ENCODE measurements at regions not wholly inside any gene's neighbourhood (a gene's known extent, or its start where the extent isn't known, plus 50 kb on each side); places are given as distances from the start of the nearest gene placed in this dataset.

DNA sequence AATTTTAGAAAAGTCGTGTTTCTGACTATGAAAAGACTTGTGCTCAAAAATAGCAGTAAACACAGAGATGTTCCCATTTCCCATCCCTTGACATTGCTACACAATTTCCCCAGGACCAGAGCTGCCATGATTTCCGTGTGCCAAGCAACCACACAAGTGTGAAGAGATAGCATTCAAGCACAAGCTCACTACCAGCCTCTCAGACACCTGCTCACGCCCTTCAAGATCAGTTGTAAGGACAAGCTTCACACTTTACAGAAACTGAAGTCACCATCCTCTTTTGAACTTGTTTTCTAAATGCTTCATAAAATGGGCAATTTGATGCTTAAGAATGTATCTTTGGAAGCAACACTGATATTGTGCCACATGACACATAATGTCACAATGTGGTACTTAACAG lies 333.1 kb downstream of the CAAP1 start:
- Mint-ChIP-seq H3K9me3 (peaks cover 30% of the 10 kb centered on the region), H3K36me3 (no peaks in the 10 kb centered on the region), H3K4me3 (no peak overlapping the region), H3K27me3 (ENCODE audit: low read depth) (no peaks in the 10 kb centered on the region), H3K27ac (no peak overlapping the region), H3K4me1 (no peaks in the 10 kb centered on the region)
- DNase-seq (ENCODE audit: low spot score) (no peak), ATAC-seq (no peak)
- ChIA-PET POLR2A (no interaction called here), CTCF (no interaction called here)
- TF ChIP-seq, protein P1, sequence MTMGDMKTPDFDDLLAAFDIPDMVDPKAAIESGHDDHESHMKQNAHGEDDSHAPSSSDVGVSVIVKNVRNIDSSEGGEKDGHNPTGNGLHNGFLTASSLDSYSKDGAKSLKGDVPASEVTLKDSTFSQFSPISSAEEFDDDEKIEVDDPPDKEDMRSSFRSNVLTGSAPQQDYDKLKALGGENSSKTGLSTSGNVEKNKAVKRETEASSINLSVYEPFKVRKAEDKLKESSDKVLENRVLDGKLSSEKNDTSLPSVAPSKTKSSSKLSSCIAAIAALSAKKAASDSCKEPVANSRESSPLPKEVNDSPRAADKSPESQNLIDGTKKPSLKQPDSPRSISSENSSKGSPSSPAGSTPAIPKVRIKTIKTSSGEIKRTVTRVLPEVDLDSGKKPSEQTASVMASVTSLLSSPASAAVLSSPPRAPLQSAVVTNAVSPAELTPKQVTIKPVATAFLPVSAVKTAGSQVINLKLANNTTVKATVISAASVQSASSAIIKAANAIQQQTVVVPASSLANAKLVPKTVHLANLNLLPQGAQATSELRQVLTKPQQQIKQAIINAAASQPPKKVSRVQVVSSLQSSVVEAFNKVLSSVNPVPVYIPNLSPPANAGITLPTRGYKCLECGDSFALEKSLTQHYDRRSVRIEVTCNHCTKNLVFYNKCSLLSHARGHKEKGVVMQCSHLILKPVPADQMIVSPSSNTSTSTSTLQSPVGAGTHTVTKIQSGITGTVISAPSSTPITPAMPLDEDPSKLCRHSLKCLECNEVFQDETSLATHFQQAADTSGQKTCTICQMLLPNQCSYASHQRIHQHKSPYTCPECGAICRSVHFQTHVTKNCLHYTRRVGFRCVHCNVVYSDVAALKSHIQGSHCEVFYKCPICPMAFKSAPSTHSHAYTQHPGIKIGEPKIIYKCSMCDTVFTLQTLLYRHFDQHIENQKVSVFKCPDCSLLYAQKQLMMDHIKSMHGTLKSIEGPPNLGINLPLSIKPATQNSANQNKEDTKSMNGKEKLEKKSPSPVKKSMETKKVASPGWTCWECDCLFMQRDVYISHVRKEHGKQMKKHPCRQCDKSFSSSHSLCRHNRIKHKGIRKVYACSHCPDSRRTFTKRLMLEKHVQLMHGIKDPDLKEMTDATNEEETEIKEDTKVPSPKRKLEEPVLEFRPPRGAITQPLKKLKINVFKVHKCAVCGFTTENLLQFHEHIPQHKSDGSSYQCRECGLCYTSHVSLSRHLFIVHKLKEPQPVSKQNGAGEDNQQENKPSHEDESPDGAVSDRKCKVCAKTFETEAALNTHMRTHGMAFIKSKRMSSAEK (CRISPR knock-in tag; IDR thresholded peaks at IDR 0.05; ENCODE audit: borderline replicate concordance): no peak
- no peak for TF ChIP-seq NR2C2 (CRISPR knock-in tag; IDR thresholded peaks at IDR 0.05)
- no peak for TF ChIP-seq ELF4 (CRISPR knock-in tag; IDR thresholded peaks at IDR 0.05; ENCODE audit: low read depth)
- TF ChIP-seq, protein P2, sequence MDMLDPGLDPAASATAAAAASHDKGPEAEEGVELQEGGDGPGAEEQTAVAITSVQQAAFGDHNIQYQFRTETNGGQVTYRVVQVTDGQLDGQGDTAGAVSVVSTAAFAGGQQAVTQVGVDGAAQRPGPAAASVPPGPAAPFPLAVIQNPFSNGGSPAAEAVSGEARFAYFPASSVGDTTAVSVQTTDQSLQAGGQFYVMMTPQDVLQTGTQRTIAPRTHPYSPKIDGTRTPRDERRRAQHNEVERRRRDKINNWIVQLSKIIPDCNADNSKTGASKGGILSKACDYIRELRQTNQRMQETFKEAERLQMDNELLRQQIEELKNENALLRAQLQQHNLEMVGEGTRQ (CRISPR knock-in tag; IDR thresholded peaks at IDR 0.05): no peak
- TF ChIP-seq, protein P3, sequence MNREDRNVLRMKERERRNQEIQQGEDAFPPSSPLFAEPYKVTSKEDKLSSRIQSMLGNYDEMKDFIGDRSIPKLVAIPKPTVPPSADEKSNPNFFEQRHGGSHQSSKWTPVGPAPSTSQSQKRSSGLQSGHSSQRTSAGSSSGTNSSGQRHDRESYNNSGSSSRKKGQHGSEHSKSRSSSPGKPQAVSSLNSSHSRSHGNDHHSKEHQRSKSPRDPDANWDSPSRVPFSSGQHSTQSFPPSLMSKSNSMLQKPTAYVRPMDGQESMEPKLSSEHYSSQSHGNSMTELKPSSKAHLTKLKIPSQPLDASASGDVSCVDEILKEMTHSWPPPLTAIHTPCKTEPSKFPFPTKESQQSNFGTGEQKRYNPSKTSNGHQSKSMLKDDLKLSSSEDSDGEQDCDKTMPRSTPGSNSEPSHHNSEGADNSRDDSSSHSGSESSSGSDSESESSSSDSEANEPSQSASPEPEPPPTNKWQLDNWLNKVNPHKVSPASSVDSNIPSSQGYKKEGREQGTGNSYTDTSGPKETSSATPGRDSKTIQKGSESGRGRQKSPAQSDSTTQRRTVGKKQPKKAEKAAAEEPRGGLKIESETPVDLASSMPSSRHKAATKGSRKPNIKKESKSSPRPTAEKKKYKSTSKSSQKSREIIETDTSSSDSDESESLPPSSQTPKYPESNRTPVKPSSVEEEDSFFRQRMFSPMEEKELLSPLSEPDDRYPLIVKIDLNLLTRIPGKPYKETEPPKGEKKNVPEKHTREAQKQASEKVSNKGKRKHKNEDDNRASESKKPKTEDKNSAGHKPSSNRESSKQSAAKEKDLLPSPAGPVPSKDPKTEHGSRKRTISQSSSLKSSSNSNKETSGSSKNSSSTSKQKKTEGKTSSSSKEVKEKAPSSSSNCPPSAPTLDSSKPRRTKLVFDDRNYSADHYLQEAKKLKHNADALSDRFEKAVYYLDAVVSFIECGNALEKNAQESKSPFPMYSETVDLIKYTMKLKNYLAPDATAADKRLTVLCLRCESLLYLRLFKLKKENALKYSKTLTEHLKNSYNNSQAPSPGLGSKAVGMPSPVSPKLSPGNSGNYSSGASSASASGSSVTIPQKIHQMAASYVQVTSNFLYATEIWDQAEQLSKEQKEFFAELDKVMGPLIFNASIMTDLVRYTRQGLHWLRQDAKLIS (CRISPR knock-in tag; IDR thresholded peaks at IDR 0.05; ENCODE audit: borderline replicate concordance): no peak
- no peak for TF ChIP-seq ATF1 (CRISPR knock-in tag; IDR thresholded peaks at IDR 0.05)
- TF ChIP-seq, protein P4, sequence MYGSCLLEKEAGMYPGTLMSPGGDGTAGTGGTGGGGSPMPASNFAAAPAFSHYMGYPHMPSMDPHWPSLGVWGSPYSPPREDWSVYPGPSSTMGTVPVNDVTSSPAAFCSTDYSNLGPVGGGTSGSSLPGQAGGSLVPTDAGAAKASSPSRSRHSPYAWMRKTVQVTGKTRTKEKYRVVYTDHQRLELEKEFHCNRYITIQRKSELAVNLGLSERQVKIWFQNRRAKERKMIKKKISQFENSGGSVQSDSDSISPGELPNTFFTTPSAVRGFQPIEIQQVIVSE (CRISPR knock-in tag; IDR thresholded peaks at IDR 0.05; ENCODE audit: borderline replicate concordance): no peak
- TF ChIP-seq ZNF263 (CRISPR knock-in tag; IDR thresholded peaks at IDR 0.05; ENCODE audit: low read depth): no peak
- no peak for TF ChIP-seq TCF7 (CRISPR knock-in tag; IDR thresholded peaks at IDR 0.05; ENCODE audit: low read depth)
- TF ChIP-seq TEAD4 (CRISPR knock-in tag; IDR thresholded peaks at IDR 0.05): no peak
- TF ChIP-seq ETV6 (CRISPR knock-in tag; IDR thresholded peaks at IDR 0.05): no peak
- TF ChIP-seq NFE2L1 (CRISPR knock-in tag; IDR thresholded peaks at IDR 0.05): no peak
- TF ChIP-seq, protein P5, sequence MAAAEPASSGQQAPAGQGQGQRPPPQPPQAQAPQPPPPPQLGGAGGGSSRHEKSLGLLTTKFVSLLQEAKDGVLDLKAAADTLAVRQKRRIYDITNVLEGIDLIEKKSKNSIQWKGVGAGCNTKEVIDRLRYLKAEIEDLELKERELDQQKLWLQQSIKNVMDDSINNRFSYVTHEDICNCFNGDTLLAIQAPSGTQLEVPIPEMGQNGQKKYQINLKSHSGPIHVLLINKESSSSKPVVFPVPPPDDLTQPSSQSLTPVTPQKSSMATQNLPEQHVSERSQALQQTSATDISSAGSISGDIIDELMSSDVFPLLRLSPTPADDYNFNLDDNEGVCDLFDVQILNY (CRISPR knock-in tag; IDR thresholded peaks at IDR 0.05): no peak
- TF ChIP-seq, protein P6, sequence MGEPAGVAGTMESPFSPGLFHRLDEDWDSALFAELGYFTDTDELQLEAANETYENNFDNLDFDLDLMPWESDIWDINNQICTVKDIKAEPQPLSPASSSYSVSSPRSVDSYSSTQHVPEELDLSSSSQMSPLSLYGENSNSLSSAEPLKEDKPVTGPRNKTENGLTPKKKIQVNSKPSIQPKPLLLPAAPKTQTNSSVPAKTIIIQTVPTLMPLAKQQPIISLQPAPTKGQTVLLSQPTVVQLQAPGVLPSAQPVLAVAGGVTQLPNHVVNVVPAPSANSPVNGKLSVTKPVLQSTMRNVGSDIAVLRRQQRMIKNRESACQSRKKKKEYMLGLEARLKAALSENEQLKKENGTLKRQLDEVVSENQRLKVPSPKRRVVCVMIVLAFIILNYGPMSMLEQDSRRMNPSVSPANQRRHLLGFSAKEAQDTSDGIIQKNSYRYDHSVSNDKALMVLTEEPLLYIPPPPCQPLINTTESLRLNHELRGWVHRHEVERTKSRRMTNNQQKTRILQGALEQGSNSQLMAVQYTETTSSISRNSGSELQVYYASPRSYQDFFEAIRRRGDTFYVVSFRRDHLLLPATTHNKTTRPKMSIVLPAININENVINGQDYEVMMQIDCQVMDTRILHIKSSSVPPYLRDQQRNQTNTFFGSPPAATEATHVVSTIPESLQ (CRISPR knock-in tag; IDR thresholded peaks at IDR 0.05): no peak
- TF ChIP-seq SMAD4 (CRISPR knock-in tag; IDR thresholded peaks at IDR 0.05): no peak
